HG02943 (cell line): ENCODE measurements at regions not wholly inside any gene's neighbourhood (a gene's known extent, or its start where the extent isn't known, plus 50 kb on each side); places are given as distances from the start of the nearest gene placed in this dataset.

ENCODE experiments used
- ATAC-seq: cut with Tn5 transposase; IDR thresholded peaks from one replicate; pipeline ENCODE4 v1.9.1; 2021; ENCODE audit warnings: mild to moderate bottlenecking, low read depth, moderate library complexity; ENCODE audit not compliant: unreplicated experiment

- ATAC-seq = no peak
These were observed 95.0 kb upstream of the KLF12 start for GRCh38 chr13:74229242-74229641.

- ATAC-seq = no peak
These were observed 93.4 kb upstream of the KLF12 start for GRCh38 chr13:74227476-74228158.

- ATAC-seq = no peak
These were observed 92.7 kb upstream of the KLF12 start for GRCh38 chr13:74226791-74227475.

GRCh38 chr13:74221752-74222151 is 87.5 kb upstream of the KLF12 start:
- no peak for ATAC-seq

GRCh38 chr13:74219566-74219965 is 85.4 kb upstream of the KLF12 start:
- no peak for ATAC-seq

- no peak for ATAC-seq
These were observed 84.1 kb upstream of the KLF12 start for GRCh38 chr13:74218291-74218690.

GRCh38 chr13:74217811-74218210 is 83.6 kb upstream of the KLF12 start:
- ATAC-seq = no peak

- ATAC-seq = no peak
These were observed 81.2 kb upstream of the KLF12 start for GRCh38 chr13:74215420-74215819.

- no peak for ATAC-seq
These were observed 80.1 kb upstream of the KLF12 start for GRCh38 chr13:74214321-74214720.

- no peak for ATAC-seq
These were observed 76.6 kb upstream of the KLF12 start for GRCh38 chr13:74210693-74211393.

GRCh38 chr13:74206855-74207254 is 72.7 kb upstream of the KLF12 start:
- ATAC-seq = no peak

- ATAC-seq = no peak
These were observed 71.9 kb upstream of the KLF12 start for GRCh38 chr13:74206061-74206561.

GRCh38 chr13:74205313-74205690 is 71.1 kb upstream of the KLF12 start:
- no peak for ATAC-seq

GRCh38 chr13:74204602-74205312 is 70.6 kb upstream of the KLF12 start:
- no peak for ATAC-seq

- no peak for ATAC-seq
These were observed 69.4 kb upstream of the KLF12 start for GRCh38 chr13:74203576-74203975.

GRCh38 chr13:74202129-74202813 is 68.1 kb upstream of the KLF12 start:
- no peak for ATAC-seq

GRCh38 chr13:74201530-74201929 is 67.3 kb upstream of the KLF12 start:
- ATAC-seq = no peak

- ATAC-seq = no peak
These were observed 65.9 kb upstream of the KLF12 start for GRCh38 chr13:74200081-74200480.

GRCh38 chr13:74197677-74198429 is 63.6 kb upstream of the KLF12 start:
- no peak for ATAC-seq

- no peak for ATAC-seq
These were observed 60.6 kb upstream of the KLF12 start for GRCh38 chr13:74194846-74195245.
